CD1c-positive myeloid dendritic cell (primary cell): ENCODE measurements at regions not wholly inside any gene's neighbourhood (a gene's known extent, or its start where the extent isn't known, plus 50 kb on each side); places are given as distances from the start of the nearest gene placed in this dataset.

ENCODE experiments used
- DNase-seq: peaks from one replicate; pipeline ENCODE4 v3.0.0-alpha.2; 2016; ENCODE audit errors: extremely low spot score

DNA sequence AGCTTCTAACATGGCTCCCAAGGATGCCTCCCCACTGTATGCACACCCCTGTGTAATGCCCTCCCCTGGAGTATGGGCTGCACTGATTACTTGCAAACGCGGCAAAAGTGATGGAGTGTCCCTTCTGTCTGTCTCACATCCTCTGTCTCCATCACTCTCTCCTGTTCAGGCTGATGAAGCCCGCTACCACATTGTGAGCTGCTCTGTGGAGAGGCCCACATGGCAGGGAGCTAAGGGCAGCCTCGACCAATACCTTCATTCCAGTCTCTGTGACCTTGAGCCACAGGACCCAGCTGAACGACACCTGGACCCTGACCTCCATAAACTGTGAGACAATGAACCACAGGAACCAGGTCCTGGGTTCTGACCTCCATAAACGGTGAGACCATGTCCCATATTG lies 154.1 kb upstream of the ETV3 start:
- DNase-seq: no peak

- DNase-seq: no peak
These were observed 152.9 kb upstream of the ETV3 start for GRCh38 chr1:157291083-157291482.

GRCh38 chr1:157289424-157290105 lies 151.4 kb upstream of the ETV3 start:
- DNase-seq: no peak

- peak; percentile 75 for DNase-seq
These were observed 150.8 kb upstream of the ETV3 start for GRCh38 chr1:157288996-157289395.

GRCh38 chr1:157288492-157288891 lies 150.3 kb upstream of the ETV3 start:
- DNase-seq: no peak

- no peak for DNase-seq
These were observed 149.8 kb upstream of the ETV3 start for GRCh38 chr1:157288006-157288405.

DNA sequence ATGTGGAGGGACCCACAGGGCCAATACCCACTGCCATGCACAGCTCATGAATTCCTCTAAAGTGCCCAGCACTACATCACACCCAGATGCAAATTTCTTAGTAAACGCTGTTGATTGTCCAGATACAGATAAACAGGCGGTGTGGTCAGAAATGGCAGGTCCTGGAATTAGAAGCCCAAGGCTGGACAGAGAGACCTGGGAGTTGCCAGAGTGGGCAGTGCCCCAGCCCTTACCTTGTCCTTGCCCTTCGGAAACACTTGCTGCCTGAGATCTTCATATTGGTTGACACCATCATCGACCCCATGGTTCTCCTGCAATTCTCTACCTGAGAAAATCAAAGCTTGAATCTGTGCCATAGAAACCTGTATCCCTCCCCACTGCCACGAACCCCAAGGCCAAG lies 149.3 kb upstream of the ETV3 start:
- DNase-seq: no peak

GRCh38 chr1:157286646-157287420 lies 148.6 kb upstream of the ETV3 start:
- DNase-seq: no peak

DNA sequence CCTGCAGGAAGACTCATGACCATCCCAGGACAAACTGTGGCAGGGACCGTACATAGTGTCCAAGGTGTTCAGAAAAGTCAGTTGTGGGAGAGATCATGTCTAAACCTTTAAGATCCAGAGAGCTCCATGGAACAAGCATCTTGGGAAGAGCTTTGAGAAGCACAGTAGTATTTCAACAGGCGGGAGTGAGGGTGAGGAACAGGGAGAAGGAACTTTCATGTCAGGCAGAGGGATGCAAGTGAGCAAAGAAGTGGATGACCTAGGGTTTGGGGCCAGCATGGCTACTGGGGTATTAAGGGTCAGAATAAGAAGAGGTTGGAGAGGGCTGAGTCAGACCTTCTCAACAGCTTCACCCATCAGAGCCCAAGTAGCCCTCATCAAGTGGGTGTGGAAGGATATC lies 147.9 kb upstream of the ETV3 start:
- no peak for DNase-seq

DNA sequence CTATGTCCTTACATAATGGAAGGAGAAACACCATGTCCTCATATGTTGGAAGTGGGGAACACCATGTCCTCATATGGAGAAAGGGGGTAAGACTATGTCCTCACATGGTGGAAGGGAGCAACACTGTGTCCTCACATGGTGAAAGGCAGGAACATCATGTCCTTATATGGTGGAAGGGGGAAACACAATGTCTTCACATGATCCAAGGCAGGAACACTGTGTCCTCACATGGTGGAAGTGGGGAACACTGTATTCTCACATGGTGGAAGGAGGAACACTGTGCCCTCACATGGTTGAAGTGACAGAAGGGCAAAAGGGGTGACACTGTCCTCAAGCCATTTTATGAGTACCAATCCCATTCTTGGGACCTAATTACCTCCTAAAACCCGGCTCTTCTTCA lies 146.3 kb upstream of the ETV3 start:
- no peak for DNase-seq

- DNase-seq: no peak
These were observed 141.6 kb upstream of the ETV3 start for GRCh38 chr1:157279802-157280140.

DNA sequence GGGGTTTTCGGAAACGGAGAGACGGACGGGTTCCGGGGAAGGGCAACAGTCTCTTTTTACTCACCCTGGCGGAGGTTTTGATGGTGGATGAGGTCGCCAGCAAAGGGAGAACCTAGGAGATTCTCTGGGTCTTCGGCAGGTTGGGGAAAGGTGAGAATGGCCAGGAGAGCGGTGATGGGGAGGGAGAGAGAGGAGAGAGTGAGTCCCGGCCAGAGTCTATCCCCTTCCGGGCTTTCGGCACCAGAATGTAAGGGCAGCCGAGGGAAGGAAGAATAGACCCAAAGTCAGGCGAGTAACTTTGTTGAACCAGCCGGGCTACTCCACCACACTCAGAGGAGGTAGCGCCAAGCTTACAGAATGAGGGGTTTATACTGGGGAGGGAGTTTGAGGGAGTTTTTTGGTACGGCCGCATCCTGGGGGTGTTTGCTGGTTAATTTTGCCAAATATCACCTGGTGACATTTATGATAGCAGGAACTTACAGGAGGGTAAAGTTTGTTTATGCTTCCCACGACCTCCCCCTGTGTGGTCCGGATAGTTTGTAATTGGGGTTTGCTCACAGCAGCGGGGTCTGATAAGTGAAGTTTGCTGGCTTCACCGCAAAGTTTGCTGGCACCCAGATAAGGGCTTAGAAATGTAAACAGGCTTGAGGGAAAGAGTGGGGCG lies 141.1 kb upstream of the ETV3 start:
- DNase-seq: no peak

- DNase-seq: no peak
These were observed 140.4 kb upstream of the ETV3 start for GRCh38 chr1:157278383-157279137.

DNA sequence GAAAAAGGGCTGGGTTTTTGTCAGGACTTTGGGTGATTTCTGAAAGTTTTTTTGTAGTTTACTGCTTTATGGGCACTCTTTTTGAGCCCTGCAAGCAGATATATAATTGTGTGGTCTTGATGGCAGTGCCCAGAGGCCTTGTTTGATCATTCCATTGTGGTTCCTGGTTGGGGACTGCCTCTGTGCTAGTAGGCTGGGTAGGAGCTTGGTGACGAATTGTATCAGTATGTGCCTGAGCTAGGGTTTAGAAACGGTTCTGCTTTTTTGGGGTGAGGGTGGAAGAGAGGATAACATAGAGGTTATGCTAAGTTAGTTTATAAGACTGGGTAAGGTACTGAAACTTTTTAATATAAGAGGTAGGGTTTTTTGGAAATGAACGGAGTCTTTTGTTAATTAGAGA lies 139.7 kb upstream of the ETV3 start:
- no peak for DNase-seq

GRCh38 chr1:157277281-157277680 lies 139.1 kb upstream of the ETV3 start:
- no peak for DNase-seq

DNA sequence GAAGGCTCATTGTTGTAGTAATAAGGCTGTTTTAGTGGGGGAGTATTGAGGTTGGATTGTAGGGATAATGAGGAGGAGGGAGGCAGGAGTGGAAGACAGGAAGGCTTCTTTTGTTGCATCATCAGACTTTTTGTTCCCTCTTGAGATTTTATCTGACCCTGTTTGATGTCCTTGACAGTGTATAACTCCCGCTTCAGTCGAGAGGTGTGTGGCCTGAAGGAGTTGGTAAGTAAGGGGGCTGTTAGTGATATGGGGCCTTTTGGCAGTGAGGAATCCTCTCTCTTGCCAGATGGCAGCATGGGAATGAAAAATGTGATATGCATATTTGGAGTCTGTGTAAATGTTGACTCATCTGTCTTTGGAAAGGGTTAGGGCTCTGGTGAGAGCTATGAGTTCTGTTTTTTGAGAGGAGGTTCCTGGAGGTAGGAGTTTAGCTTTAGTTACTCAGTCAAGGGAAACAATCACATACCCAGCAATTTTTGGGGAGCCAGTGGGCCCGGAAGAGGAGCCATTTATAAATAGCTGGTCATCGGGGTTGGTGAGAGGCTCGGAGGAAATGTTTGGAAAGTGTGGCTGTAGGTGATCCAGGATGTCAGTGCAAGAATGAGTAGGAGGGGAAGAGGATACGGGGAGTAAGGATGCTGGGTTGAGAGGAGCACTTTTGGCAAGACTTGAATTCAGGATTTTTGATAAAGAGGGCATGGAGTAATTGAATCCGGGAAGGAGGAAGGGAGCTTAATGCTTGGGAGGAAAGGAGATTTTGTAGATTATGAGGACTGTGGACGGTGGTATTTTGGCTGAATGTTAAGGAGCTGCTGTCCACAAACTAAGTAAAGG lies 136.7 kb upstream of the ETV3 start:
- no peak for DNase-seq

- DNase-seq: no peak
These were observed 134.7 kb upstream of the ETV3 start for GRCh38 chr1:157272729-157273524.

DNA sequence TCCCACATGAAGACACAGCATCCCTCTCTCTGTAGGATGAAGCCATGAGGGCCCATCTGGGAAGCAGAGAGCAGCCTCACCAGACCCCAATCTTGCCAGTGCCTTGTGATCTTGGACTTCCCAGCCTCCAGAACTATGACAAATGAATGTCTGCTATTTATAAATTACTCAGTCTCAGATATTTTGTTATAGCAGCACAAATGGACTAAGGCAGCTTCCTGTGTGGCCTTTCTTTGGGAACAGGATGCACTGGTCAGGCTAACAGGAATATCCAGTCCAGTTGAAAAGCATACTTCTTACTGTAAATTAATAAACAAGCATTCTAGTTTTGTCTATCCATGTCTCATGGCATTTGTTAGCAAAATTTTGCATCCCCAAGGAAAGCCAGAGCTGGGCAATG lies 134.1 kb upstream of the ETV3 start:
- DNase-seq: no peak

DNA sequence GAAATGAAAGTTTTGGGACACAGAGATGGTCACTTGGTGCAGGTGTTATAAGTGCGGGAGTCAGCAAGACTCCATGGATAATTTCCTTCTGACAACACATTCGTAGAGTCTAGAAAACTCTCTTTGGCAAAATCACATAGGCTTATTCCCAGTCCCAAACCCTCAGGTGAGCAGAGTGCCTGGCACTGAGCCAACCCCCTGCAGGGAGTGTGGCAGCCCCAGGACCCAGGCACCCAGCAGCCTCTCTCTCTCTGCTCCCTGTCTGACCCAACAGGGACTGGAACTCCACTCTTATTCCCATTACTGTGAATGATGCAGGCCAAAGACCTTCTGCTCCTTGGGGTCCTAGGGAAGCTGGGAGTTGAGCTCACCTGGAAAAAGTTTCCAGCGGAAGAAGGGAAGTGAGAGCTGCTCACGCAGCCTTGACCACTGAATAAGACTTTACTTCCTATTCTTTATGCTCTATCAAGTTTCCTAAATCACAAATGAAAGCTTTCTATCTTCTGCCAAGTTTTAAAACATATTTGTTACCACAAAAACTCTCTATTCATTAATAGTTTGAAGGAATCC lies 132.6 kb upstream of the ETV3 start:
- DNase-seq: no peak

DNA sequence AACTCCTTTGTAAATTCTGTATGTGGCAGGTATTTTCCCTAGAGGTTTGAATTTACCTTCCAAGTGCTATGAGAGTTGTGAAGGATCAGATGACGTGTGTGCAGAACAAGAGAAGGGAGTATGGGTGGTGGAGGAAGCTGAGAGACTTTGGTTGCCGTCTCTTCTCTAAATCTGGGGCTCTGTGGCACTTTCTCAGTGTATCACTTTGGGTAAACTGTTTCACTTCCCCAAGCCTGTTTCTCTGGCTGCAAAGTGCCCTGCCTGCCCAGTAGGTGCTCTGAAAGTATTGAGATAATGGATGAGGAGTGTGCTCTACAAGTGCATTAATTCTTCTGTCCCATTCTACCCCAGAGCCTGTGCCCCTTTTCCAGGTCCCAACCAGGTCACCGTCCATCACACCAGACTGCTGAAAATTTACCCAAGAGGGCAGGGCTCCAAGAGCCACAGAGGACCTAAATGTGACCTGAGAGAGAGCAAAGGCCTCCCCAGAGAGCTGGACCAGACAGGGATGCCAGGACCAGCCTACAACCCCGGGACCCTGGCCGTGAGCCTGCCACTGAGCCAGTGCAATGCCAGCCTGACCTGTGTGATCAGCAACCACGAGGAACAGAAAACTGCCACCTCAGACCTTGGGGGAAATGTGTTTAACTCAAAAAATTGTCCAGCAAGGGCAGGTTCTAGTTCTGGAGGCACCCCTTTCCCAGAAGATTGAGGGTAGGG lies 131.6 kb upstream of the ETV3 start:
- peak; percentile 52 for DNase-seq
